CD4-positive, alpha-beta memory T cell (primary cell): ENCODE measurements at regions not wholly inside any gene's neighbourhood (a gene's known extent, or its start where the extent isn't known, plus 50 kb on each side); places are given as distances from the start of the nearest gene placed in this dataset.
"Not testable (repeated sequence)": the region's sequence is repeated elsewhere in the genome, so short reads cannot be mapped to it uniquely, and the experiment has no call there.

Experiments
- CTCF ChIA-PET: fragments of 350-600 bp; sonication (Branson Sonifier 250); formaldehyde crosslinking; loops from one replicate; lab custom pipeline; 2021; ENCODE audit warnings: inconsistent platforms; ENCODE audit not compliant: partially characterized antibody; lab: Charles Lee
- POLR2A ChIA-PET: fragments of 350-600 bp; sonication (Branson Sonifier 250); formaldehyde crosslinking; loops from one replicate; lab custom pipeline; 2021; ENCODE audit not compliant: partially characterized antibody; lab: Charles Lee
- DNase-seq, 5 donors: peaks; one replicate each; pipeline versions ENCODE4 v3.0.0 to v3.0.0-alpha.2; 2020 to 2022; ENCODE audit warnings: mixed read lengths in 1 of 5
- H3K27ac ChIP-seq: one replicate; pipeline ENCODE4 v1.7.0; 2013; ENCODE audit warnings: low read depth, low read length
- H3K27me3 ChIP-seq: 2 replicates; pipeline ENCODE4 v1.7.0; 2013; ENCODE audit warnings: mild to moderate bottlenecking, low read length, moderate library complexity; ENCODE audit not compliant: insufficient read depth
- H3K36me3 ChIP-seq: 2 replicates; pipeline ENCODE4 v1.7.0; 2013; ENCODE audit warnings: mild to moderate bottlenecking, low read length, moderate library complexity; ENCODE audit not compliant: insufficient read depth
- H3K4me1 ChIP-seq: 2 replicates; pipeline ENCODE4 v1.7.0; 2013; ENCODE audit warnings: mild to moderate bottlenecking, low read length, moderate library complexity; ENCODE audit not compliant: insufficient read depth
- H3K4me3 ChIP-seq, 2 donors: one replicate each; pipeline ENCODE4 v1.7.0; 2013; ENCODE audit warnings: low read length in 2 of 2, mild to moderate bottlenecking in 1 of 2
- H3K9me3 ChIP-seq, 2 donors: one replicate each; pipeline ENCODE4 v1.7.0; 2013; ENCODE audit warnings: low read length in 2 of 2, control low read depth in 1 of 2; ENCODE audit not compliant: control insufficient read depth in 1 of 2
- H3K27ac Mint-ChIP-seq, 7 donors: one replicate each; pipeline ENCODE4 v1.8.0; 2020 to 2021; ENCODE audit warnings: mixed read lengths in 7 of 7, mild to moderate bottlenecking in 6 of 7, inconsistent platforms in 3 of 7, moderate library complexity in 3 of 7
- H3K27me3 Mint-ChIP-seq, 2 donors: one replicate each; pipeline ENCODE4 v1.8.0; 2020 to 2021; ENCODE audit warnings: mixed read lengths in 2 of 2
- H3K36me3 Mint-ChIP-seq, 2 donors: one replicate each; pipeline ENCODE4 v1.8.0; 2020 to 2021; ENCODE audit warnings: mixed read lengths in 2 of 2, inconsistent platforms in 1 of 2, mild to moderate bottlenecking in 1 of 2
- H3K4me1 Mint-ChIP-seq, 4 donors: one replicate each; pipeline ENCODE4 v1.8.0; 2020 to 2021; ENCODE audit warnings: mixed read lengths in 4 of 4, mild to moderate bottlenecking in 1 of 4
- H3K4me3 Mint-ChIP-seq, 8 donors: one replicate each; pipeline ENCODE4 v1.8.0; 2020 to 2021; ENCODE audit warnings: mixed read lengths in 8 of 8, mild to moderate bottlenecking in 7 of 8, moderate library complexity in 6 of 8, inconsistent platforms in 3 of 8
- H3K9me3 Mint-ChIP-seq, 8 donors: one replicate each; pipeline ENCODE4 v1.8.0; 2020 to 2021; ENCODE audit warnings: mixed read lengths in 8 of 8, mild to moderate bottlenecking in 5 of 8, inconsistent platforms in 3 of 8, moderate library complexity in 1 of 8
- intact Hi-C: fragments of 100-400 bp; cut with micrococcal nuclease; formaldehyde crosslinking; loops from one replicate; pipeline ENCODE4 v1.15.1; 2023

DNA sequence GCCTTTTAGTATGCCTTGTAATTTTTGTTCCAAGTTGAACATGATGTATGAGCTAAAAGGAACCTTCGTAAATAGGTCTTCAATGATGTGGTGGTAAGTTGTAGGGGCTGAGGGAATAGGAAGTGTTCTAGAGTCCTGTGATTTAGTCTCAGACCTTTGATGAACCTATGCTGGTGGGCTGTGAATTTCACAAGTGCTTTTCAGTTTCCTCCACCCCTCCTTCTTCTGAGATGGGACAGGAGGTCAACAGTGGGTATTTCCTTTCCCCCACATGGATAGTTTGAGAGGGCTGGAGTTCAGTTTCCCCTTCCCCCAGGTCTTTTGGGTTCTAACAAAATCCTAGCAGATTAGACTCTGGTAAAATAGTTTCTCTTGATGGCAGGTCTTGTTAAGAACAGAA lies 121.0 kb upstream of the ATXN1 start:
- intact Hi-C loops = no loop called here
- no peak overlapping the region for H3K27ac ChIP-seq
- no peaks in the 10 kb centered on the region for H3K27me3 ChIP-seq
- no peaks in the 10 kb centered on the region for H3K36me3 ChIP-seq
- no peaks in the 10 kb centered on the region for H3K9me3 ChIP-seq
- no peak overlapping the region for H3K27ac Mint-ChIP-seq
- H3K9me3 Mint-ChIP-seq = peaks cover 0 to 21% (median 7%) of the 10 kb centered on the region in 8 donors
- H3K4me1 Mint-ChIP-seq = no peaks in the 10 kb centered on the region
- ChIA-PET POLR2A (interaction anchor here (0.6 kb wide), 1 partner anchor 137 kb away, joined by 3 read pairs; no protein-coding TSS in a partner anchor), CTCF (no interaction called here)
- no peaks in the 10 kb centered on the region for H3K36me3 Mint-ChIP-seq
- no peak overlapping the region for H3K4me3 ChIP-seq
- H3K4me3 Mint-ChIP-seq = no peak overlapping the region
- no peak for DNase-seq
- H3K4me1 ChIP-seq = no peaks in the 10 kb centered on the region
- H3K27me3 Mint-ChIP-seq = peaks cover 40 to 41% of the 10 kb centered on the region in 2 donors

GRCh38 chr6:16876852-16877251 lies 115.6 kb upstream of the ATXN1 start:
- DNase-seq, H3K27ac Mint-ChIP-seq, H3K27me3 ChIP-seq, CTCF ChIA-PET, H3K4me3 Mint-ChIP-seq, H3K9me3 ChIP-seq, H3K4me1 Mint-ChIP-seq, POLR2A ChIA-PET, H3K4me1 ChIP-seq, intact Hi-C loops, H3K36me3 Mint-ChIP-seq, H3K36me3 ChIP-seq, H3K27ac ChIP-seq, H3K4me3 ChIP-seq: not testable (repeated sequence)
- H3K27me3 Mint-ChIP-seq = peaks cover 22 to 31% of the 10 kb centered on the region in 2 donors
- H3K9me3 Mint-ChIP-seq = peaks cover 0 to 22% (median 7%) of the 10 kb centered on the region in 8 donors

GRCh38 chr6:16876201-16876600 lies 114.9 kb upstream of the ATXN1 start:
- POLR2A ChIA-PET = no interaction called here
- no peak overlapping the region for H3K27ac ChIP-seq
- CTCF ChIA-PET = no interaction called here
- Mint-ChIP-seq H3K27ac (no peak overlapping the region), H3K4me1 (no peaks in the 10 kb centered on the region), H3K27me3 (peaks cover 17 to 28% of the 10 kb centered on the region in 2 donors), H3K4me3 (no peak overlapping the region), H3K36me3 (no peaks in the 10 kb centered on the region), H3K9me3 (peaks cover 0 to 22% (median 7%) of the 10 kb centered on the region in 8 donors)
- H3K4me3 ChIP-seq = no peak overlapping the region
- no peaks in the 10 kb centered on the region for H3K36me3 ChIP-seq
- no peaks in the 10 kb centered on the region for H3K27me3 ChIP-seq
- no peaks in the 10 kb centered on the region for H3K4me1 ChIP-seq
- no peak for DNase-seq
- H3K9me3 ChIP-seq = no peaks in the 10 kb centered on the region
- intact Hi-C loops = no loop called here

GRCh38 chr6:16873698-16874097 lies 112.4 kb upstream of the ATXN1 start:
- peaks cover 0 to 18% (median 5%) of the 10 kb centered on the region in 8 donors for H3K9me3 Mint-ChIP-seq
- H3K27me3 ChIP-seq = no peaks in the 10 kb centered on the region
- H3K9me3 ChIP-seq = no peaks in the 10 kb centered on the region
- no peak for DNase-seq
- POLR2A ChIA-PET = no interaction called here
- CTCF ChIA-PET = no interaction called here
- no peaks in the 10 kb centered on the region for H3K36me3 ChIP-seq
- no peak overlapping the region for H3K27ac Mint-ChIP-seq
- peaks cover 10 to 23% of the 10 kb centered on the region in 2 donors for H3K27me3 Mint-ChIP-seq
- H3K36me3 Mint-ChIP-seq = no peaks in the 10 kb centered on the region
- intact Hi-C loops = no loop called here
- H3K4me3 Mint-ChIP-seq = peak overlapping the region in 1 of 8 donors; percentile 38
- H3K4me1 ChIP-seq = no peaks in the 10 kb centered on the region
- no peak overlapping the region for H3K27ac ChIP-seq
- no peak overlapping the region for H3K4me3 ChIP-seq
- no peaks in the 10 kb centered on the region for H3K4me1 Mint-ChIP-seq

- Mint-ChIP-seq H3K4me3 (no peak overlapping the region), H3K9me3 (peaks cover 0 to 9% (median 2%) of the 10 kb centered on the region in 8 donors), H3K4me1 (no peaks in the 10 kb centered on the region), H3K27me3 (peaks cover 10 to 17% of the 10 kb centered on the region in 2 donors), H3K27ac (no peak overlapping the region), H3K36me3 (no peaks in the 10 kb centered on the region)
- CTCF ChIA-PET = no interaction called here
- Histone ChIP-seq H3K4me1 (no peaks in the 10 kb centered on the region), H3K27me3 (no peaks in the 10 kb centered on the region), H3K27ac (no peak overlapping the region), H3K4me3 (no peak overlapping the region), H3K9me3 (no peaks in the 10 kb centered on the region), H3K36me3 (no peaks in the 10 kb centered on the region)
- intact Hi-C loops = no loop called here
- POLR2A ChIA-PET = no interaction called here
- DNase-seq = no peak
Measured at GRCh38 chr6:16872543-16873235, 111.4 kb upstream of the ATXN1 start.

DNA sequence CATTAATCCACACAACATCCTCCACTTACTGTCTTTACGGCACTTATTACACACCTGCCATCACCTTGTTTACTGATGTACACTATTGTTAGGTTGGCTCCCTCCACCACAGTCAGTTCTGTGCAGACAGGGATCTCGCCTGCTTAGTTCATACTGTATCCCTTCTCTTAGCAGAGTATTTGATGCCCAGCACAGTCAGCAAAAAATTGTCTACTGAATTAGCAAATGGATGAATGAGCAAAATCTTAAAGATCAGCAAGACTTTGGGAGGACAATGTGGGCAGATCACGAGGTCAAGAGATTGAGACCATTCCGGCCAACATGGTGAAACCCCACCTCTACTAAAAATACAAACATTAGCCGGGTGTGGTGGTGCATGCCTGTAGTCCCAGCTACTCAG lies 109.8 kb upstream of the ATXN1 start:
- no peaks in the 10 kb centered on the region for H3K4me1 ChIP-seq
- no peaks in the 10 kb centered on the region for H3K9me3 ChIP-seq
- H3K27ac ChIP-seq = no peak overlapping the region
- DNase-seq = no peak
- Mint-ChIP-seq H3K4me3 (no peak overlapping the region), H3K4me1 (no peaks in the 10 kb centered on the region), H3K36me3 (no peaks in the 10 kb centered on the region), H3K27ac (no peak overlapping the region), H3K9me3 (no peaks in the 10 kb centered on the region), H3K27me3 (peaks cover 4 to 6% of the 10 kb centered on the region in 2 donors)
- CTCF ChIA-PET = no interaction called here
- intact Hi-C loops = no loop called here
- H3K27me3 ChIP-seq = no peaks in the 10 kb centered on the region
- H3K36me3 ChIP-seq = no peaks in the 10 kb centered on the region
- H3K4me3 ChIP-seq = no peak overlapping the region
- POLR2A ChIA-PET = no interaction called here

GRCh38 chr6:16868968-16869367 lies 107.7 kb upstream of the ATXN1 start:
- no peak overlapping the region for H3K27ac Mint-ChIP-seq
- H3K4me3 ChIP-seq = no peak overlapping the region
- H3K9me3 Mint-ChIP-seq = no peaks in the 10 kb centered on the region
- no peaks in the 10 kb centered on the region for H3K4me1 ChIP-seq
- H3K36me3 ChIP-seq = no peaks in the 10 kb centered on the region
- DNase-seq = no peak
- H3K27me3 Mint-ChIP-seq = peaks cover 4 to 7% of the 10 kb centered on the region in 2 donors
- no peak overlapping the region for H3K4me3 Mint-ChIP-seq
- no peak overlapping the region for H3K27ac ChIP-seq
- H3K36me3 Mint-ChIP-seq = no peaks in the 10 kb centered on the region
- no peaks in the 10 kb centered on the region for H3K9me3 ChIP-seq
- ChIA-PET CTCF (no interaction called here), POLR2A (no interaction called here)
- H3K4me1 Mint-ChIP-seq = no peaks in the 10 kb centered on the region
- intact Hi-C loops = no loop called here
- H3K27me3 ChIP-seq = no peaks in the 10 kb centered on the region
